Neural progenitor cell (in vitro differentiated cells): ENCODE measurements at regions not wholly inside any gene's neighbourhood (a gene's known extent, or its start where the extent isn't known, plus 50 kb on each side); places are given as distances from the start of the nearest gene placed in this dataset.

Experiments
- DNase-seq: peaks from one replicate; pipeline ENCODE4 v3.0.0-alpha.2; 2016; ENCODE audit warnings: low spot score
- H2AFZ ChIP-seq: fragments of 200-600 bp; sonication (generic); replicated peaks from 2 replicates; pipeline ENCODE4 v1.6.1; 2016; ENCODE audit warnings: antibody characterized with exemption
- H3F3A ChIP-seq: fragments of 200-600 bp; sonication (generic); 2 replicates; pipeline ENCODE4 v1.6.1; 2016; ENCODE audit warnings: antibody characterized with exemption, low read depth
- H3K27ac ChIP-seq: fragments of 200-600 bp; sonication (generic); 2 replicates; pipeline ENCODE4 v1.5.1; 2016; ENCODE audit warnings: mild to moderate bottlenecking
- H3K27me3 ChIP-seq: fragments of 200-600 bp; sonication (generic); 2 replicates; pipeline ENCODE4 v1.6.1; 2016; ENCODE audit warnings: mild to moderate bottlenecking, moderate library complexity
- H3K36me3 ChIP-seq: fragments of 200-600 bp; sonication (generic); 2 replicates; pipeline ENCODE4 v1.5.1; 2016
- H3K4me1 ChIP-seq: fragments of 200-600 bp; sonication (generic); 2 replicates; pipeline ENCODE4 v1.6.1; 2016; ENCODE audit warnings: mixed run types
- H3K4me2 ChIP-seq: fragments of 200-600 bp; sonication (generic); 2 replicates; pipeline ENCODE4 v1.6.1; 2016
- H3K4me3 ChIP-seq: fragments of 200-600 bp; sonication (generic); 2 replicates; pipeline ENCODE4 v1.5.1; 2016
- H3K79me2 ChIP-seq: fragments of 200-600 bp; sonication (generic); 2 replicates; pipeline ENCODE4 v1.6.1; 2016; ENCODE audit warnings: low read depth
- H3K9ac ChIP-seq: fragments of 200-600 bp; sonication (generic); 2 replicates; pipeline ENCODE4 v1.6.1; 2016
- H3K9me3 ChIP-seq: fragments of 200-600 bp; sonication (generic); 2 replicates; pipeline ENCODE4 v1.5.1; 2016; ENCODE audit warnings: low read depth
- H4K20me1 ChIP-seq: fragments of 200-600 bp; sonication (generic); 2 replicates; pipeline ENCODE4 v1.6.1; 2016; ENCODE audit warnings: low read depth
- H3K27ac Mint-ChIP-seq: 3 replicates; pipeline ENCODE4 v1.8.0; 2021; ENCODE audit warnings: mixed read lengths
- H3K27me3 Mint-ChIP-seq: 2 replicates; pipeline ENCODE4 v1.8.0; 2022; ENCODE audit warnings: low read depth, mild to moderate bottlenecking, inconsistent platforms, moderate library complexity, mixed read lengths; ENCODE audit not compliant: insufficient read depth
- H3K36me3 Mint-ChIP-seq: 3 replicates; pipeline ENCODE4 v1.8.0; 2021; ENCODE audit warnings: mixed read lengths
- H3K4me1 Mint-ChIP-seq: 3 replicates; pipeline ENCODE4 v1.8.0; 2021; ENCODE audit warnings: mixed read lengths
- H3K4me3 Mint-ChIP-seq: 3 replicates; pipeline ENCODE4 v1.8.0; 2021; ENCODE audit warnings: mild to moderate bottlenecking, moderate library complexity, mixed read lengths
- H3K9me3 Mint-ChIP-seq: 3 replicates; pipeline ENCODE4 v1.8.0; 2020; ENCODE audit warnings: mixed read lengths
- EZH2 ChIP-seq: fragments of 200-600 bp; sonication (generic); IDR thresholded peaks from 2 replicates; pipeline ENCODE4 v1.6.1; 2017; ENCODE audit warnings: antibody characterized with exemption, mild to moderate bottlenecking, moderate library complexity
- EZH2phosphoT487 ChIP-seq: fragments of 200-600 bp; sonication (generic); IDR thresholded peaks from 2 replicates; pipeline ENCODE4 v1.6.1; 2017; ENCODE audit warnings: antibody characterized with exemption
- TF ChIP-seq, protein P1 (sequence below): fragments of 200-600 bp; sonication (generic); IDR thresholded peaks from 2 replicates; pipeline ENCODE4 v1.5.1; 2017; ENCODE audit warnings: antibody characterized with exemption, mild to moderate bottlenecking

DNA sequence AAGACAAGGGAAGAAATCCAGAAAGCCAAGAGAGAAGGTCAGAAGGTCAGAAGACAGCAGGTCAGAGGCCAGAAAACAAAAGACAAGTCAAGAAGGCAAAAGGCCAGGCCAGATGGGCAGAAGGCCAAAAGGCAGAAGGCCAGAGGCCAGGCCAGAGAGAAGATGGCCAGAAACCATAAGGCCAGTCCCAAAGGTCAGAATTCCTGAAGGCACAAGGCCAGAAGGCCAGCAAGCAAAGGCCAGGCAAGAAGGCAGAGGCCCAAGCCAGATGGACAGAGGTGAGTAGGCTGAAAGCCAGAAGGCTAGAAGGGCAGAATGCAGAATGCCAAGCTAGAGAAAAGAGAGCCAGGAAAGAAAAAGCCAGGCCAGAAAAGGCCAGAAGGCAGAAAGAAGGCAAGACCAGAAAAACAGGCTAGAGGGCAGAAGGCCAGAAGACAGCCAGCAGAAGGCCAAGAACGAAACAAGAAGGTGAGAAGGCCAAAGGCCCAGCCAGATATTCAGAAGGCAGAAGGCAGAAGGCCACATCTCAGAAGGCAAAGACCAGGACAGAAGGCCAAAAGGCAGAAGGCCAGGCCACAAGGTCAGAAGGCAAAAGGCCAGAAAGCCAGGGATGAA is 186.3 kb downstream of the TUBA3C start:
- Mint-ChIP-seq H3K4me3 (no peak overlapping the region), H3K27ac (no peak overlapping the region), H3K27me3 (peaks cover 10% of the 10 kb centered on the region), H3K9me3 (peaks cover 85% of the 10 kb centered on the region), H3K4me1 (no peaks in the 10 kb centered on the region), H3K36me3 (no peaks in the 10 kb centered on the region)
- Histone ChIP-seq H3K4me3 (no peak overlapping the region), H2AFZ (no peak overlapping the region), H4K20me1 (no peaks in the 10 kb centered on the region), H3F3A (no peaks in the 10 kb centered on the region), H3K36me3 (no peaks in the 10 kb centered on the region), H3K27ac (no peak overlapping the region), H3K27me3 (no peaks in the 10 kb centered on the region), H3K9ac (no peak overlapping the region), H3K79me2 (no peaks in the 10 kb centered on the region), H3K4me2 (no peak overlapping the region), H3K4me1 (no peaks in the 10 kb centered on the region), H3K9me3 (peaks cover 25% of the 10 kb centered on the region)
- TF ChIP-seq EZH2phosphoT487 (no peak), EZH2 (no peak)
- TF ChIP-seq, protein P1, sequence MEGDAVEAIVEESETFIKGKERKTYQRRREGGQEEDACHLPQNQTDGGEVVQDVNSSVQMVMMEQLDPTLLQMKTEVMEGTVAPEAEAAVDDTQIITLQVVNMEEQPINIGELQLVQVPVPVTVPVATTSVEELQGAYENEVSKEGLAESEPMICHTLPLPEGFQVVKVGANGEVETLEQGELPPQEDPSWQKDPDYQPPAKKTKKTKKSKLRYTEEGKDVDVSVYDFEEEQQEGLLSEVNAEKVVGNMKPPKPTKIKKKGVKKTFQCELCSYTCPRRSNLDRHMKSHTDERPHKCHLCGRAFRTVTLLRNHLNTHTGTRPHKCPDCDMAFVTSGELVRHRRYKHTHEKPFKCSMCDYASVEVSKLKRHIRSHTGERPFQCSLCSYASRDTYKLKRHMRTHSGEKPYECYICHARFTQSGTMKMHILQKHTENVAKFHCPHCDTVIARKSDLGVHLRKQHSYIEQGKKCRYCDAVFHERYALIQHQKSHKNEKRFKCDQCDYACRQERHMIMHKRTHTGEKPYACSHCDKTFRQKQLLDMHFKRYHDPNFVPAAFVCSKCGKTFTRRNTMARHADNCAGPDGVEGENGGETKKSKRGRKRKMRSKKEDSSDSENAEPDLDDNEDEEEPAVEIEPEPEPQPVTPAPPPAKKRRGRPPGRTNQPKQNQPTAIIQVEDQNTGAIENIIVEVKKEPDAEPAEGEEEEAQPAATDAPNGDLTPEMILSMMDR = no peak
- DNase-seq = no peak

DNA sequence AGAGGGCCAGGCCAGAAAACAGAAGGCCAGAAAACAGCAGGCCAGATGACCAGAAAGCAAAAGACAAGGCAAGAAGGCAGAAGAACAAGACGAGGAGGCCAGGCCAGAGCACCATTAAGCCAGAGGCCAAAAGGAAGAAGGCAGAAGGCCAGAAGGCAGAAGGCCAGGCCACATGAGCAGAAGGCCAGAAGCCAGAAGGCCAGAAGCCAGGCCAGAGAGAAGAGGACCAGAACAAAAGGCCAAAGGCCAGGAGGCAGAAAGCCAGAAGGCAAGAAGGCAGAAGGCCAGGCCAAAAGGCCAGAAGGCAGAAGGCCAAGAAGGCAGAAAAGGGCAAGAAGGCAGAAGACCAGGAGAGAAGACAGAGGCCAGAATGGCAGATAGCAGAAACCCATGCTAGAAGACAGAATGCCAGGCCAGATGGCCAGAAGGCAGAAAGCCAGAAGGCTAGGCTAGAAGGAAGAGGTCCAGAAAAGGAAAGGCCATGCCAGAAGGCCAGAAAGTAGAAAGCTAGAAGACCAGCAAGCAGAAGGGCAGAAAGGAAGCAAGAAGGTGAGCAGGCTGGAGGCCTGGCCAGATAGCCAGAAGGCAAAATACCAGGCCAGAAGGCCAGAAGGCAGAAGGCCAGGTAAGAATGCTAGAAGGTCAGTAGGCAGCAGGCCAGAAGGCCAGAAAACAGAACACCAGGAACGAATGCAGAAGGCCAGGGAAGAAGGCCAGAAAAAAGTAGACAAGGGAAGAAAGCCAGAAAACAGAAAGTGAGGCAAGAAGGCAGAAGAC is 187.6 kb downstream of the TUBA3C start:
- no peak overlapping the region for H3K27ac ChIP-seq
- no peak overlapping the region for H3K4me2 ChIP-seq
- no peak overlapping the region for H3K4me3 Mint-ChIP-seq
- H3F3A ChIP-seq = no peaks in the 10 kb centered on the region
- peaks cover 25% of the 10 kb centered on the region for H3K9me3 ChIP-seq
- no peaks in the 10 kb centered on the region for H3K79me2 ChIP-seq
- TF ChIP-seq EZH2phosphoT487 = no peak
- TF ChIP-seq EZH2 = no peak
- TF ChIP-seq, protein P1 = no peak
- H3K27me3 ChIP-seq = no peaks in the 10 kb centered on the region
- peaks cover 87% of the 10 kb centered on the region for H3K9me3 Mint-ChIP-seq
- no peaks in the 10 kb centered on the region for H3K4me1 Mint-ChIP-seq
- H3K27me3 Mint-ChIP-seq = peaks cover 10% of the 10 kb centered on the region
- no peaks in the 10 kb centered on the region for H3K4me1 ChIP-seq
- no peaks in the 10 kb centered on the region for H4K20me1 ChIP-seq
- H3K27ac Mint-ChIP-seq = no peak overlapping the region
- H3K36me3 ChIP-seq = no peaks in the 10 kb centered on the region
- H3K36me3 Mint-ChIP-seq = no peaks in the 10 kb centered on the region
- DNase-seq = no peak
- H3K9ac ChIP-seq = no peak overlapping the region
- H2AFZ ChIP-seq = no peak overlapping the region
- no peak overlapping the region for H3K4me3 ChIP-seq

DNA sequence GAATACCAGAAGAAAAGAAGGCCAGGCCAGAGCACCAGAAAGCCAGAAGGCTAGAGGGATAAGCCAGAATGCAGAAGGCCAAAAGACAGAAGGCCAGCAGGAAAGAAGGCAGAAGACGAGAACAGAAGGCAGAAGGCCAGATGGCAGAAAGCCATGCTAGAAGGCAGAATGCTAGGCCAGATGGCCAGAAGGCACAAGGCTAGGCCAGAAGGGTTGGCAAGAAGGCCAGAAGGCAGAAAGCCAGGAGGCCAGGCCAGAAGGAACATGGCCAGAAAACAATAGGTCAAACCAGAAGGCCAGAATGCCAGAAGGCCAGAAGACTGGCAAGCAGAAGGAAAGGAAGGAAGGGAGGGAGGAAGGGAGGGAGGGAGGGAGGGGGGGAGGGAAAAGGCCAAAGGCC is 188.8 kb downstream of the TUBA3C start:
- Histone ChIP-seq H3K4me3 (no peak overlapping the region), H3K9me3 (peaks cover 25% of the 10 kb centered on the region), H4K20me1 (no peaks in the 10 kb centered on the region), H2AFZ (no peak overlapping the region), H3K79me2 (no peaks in the 10 kb centered on the region), H3F3A (no peaks in the 10 kb centered on the region), H3K9ac (no peak overlapping the region), H3K27me3 (no peaks in the 10 kb centered on the region), H3K4me2 (no peak overlapping the region), H3K27ac (no peak overlapping the region), H3K4me1 (no peaks in the 10 kb centered on the region), H3K36me3 (no peaks in the 10 kb centered on the region)
- Mint-ChIP-seq H3K4me3 (no peak overlapping the region), H3K36me3 (no peaks in the 10 kb centered on the region), H3K4me1 (no peaks in the 10 kb centered on the region), H3K27me3 (peaks cover 9% of the 10 kb centered on the region), H3K9me3 (peaks cover 87% of the 10 kb centered on the region), H3K27ac (no peak overlapping the region)
- no peak for DNase-seq
- TF ChIP-seq, protein P1 = no peak
- no peak for TF ChIP-seq EZH2phosphoT487
- TF ChIP-seq EZH2 = no peak
